Liver (tissue), 3 donors: ENCODE measurements at regions not wholly inside any gene's neighbourhood (a gene's known extent, or its start where the extent isn't known, plus 50 kb on each side); places are given as distances from the start of the nearest gene placed in this dataset.

Experiments used
- CTCF ChIP-seq: fragments of 150-350 bp; IDR thresholded peaks from 2 replicates; pipeline ENCODE4 v1.5.1; 2017; ENCODE audit warnings: improper control_type of control experiment, low read depth, low read length; ENCODE audit not compliant: missing input control
- EGR1 ChIP-seq, 2 donors: IDR thresholded peaks; 2 replicates each; pipeline ENCODE4 v1.6.1; 2016 to 2018; ENCODE audit warnings: antibody characterized with exemption in 2 of 2, low read depth in 2 of 2
- JUND ChIP-seq, 2 donors: IDR thresholded peaks; 2 replicates each; pipeline ENCODE4 v1.6.1; 2016; ENCODE audit warnings: antibody characterized with exemption in 2 of 2
- RAD21 ChIP-seq, 2 donors: IDR thresholded peaks; 2 replicates each; pipeline ENCODE4 v1.6.1; 2016; ENCODE audit warnings: antibody characterized with exemption in 2 of 2, mild to moderate bottlenecking in 2 of 2
- SP1 ChIP-seq: IDR thresholded peaks from 2 replicates; pipeline ENCODE4 v1.6.1; 2018; ENCODE audit warnings: antibody characterized with exemption, mild to moderate bottlenecking
- TAF1 ChIP-seq: conservative IDR thresholded peaks from 2 replicates; pipeline ENCODE4 v1.6.1; 2016; ENCODE audit warnings: antibody characterized with exemption, mild to moderate bottlenecking
- TF ChIP-seq, protein P1 (sequence below): IDR thresholded peaks from 2 replicates; pipeline ENCODE4 v1.6.1; 2016; ENCODE audit warnings: antibody characterized with exemption
- TF ChIP-seq, protein P2 (sequence below): IDR thresholded peaks from 2 replicates; pipeline ENCODE4 v1.6.1; 2016; ENCODE audit warnings: antibody characterized with exemption, mild to moderate bottlenecking
- donor health status: healthy.
- donor health status: healthy.

DNA sequence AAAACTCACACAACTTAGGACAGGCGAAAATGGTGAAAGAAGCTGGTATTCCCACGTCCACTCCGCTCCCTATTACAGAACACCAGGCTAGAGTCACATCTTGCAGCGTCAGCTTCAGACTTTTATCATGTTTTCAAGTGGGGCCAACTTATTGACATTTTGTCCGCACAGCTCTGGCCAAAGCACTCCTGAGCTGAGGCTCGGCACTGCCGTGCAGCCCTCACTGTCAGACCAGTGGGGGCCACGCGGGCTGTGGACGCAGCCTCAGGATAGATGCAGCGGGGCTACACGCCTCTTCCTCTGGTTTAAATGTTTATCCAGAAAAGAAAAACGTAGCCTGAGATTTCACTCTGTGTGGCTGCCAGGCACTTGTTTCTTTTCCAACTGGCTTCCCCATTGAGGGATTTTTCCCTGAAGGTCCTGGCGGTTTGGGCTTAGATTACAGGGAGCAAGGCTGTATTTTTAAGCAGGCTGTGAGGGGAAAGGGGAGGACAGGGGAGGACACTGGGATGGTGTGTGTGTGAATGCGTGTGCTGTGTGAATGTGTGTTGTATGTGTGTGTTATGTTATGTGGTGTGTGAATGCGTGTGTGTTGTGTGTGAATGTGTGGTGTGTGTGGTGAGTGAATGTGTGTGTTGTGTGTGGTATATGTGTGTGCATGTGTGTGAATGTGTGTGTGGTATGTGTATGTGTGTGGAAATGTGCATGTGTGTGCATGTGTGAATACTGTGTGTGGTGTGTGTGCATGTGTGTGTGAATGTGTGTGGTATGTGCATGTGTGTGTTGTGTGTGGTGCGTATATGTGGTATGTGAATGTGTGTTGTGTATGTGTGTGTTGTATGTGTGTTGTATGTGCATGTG, 267.6 kb downstream of the DCDC2C start:
- TF ChIP-seq CTCF (no peak), RAD21 (IDR thresholded peaks at IDR 0.05) (no peak), EGR1 (IDR thresholded peaks at IDR 0.05; ENCODE audit: low read depth in 2 of 2) (no peak), JUND (IDR thresholded peaks at IDR 0.05) (no peak), TAF1 (no peak), SP1 (no peak)
- TF ChIP-seq, protein P1, sequence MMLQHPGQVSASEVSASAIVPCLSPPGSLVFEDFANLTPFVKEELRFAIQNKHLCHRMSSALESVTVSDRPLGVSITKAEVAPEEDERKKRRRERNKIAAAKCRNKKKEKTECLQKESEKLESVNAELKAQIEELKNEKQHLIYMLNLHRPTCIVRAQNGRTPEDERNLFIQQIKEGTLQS = no peak
- TF ChIP-seq, protein P2, sequence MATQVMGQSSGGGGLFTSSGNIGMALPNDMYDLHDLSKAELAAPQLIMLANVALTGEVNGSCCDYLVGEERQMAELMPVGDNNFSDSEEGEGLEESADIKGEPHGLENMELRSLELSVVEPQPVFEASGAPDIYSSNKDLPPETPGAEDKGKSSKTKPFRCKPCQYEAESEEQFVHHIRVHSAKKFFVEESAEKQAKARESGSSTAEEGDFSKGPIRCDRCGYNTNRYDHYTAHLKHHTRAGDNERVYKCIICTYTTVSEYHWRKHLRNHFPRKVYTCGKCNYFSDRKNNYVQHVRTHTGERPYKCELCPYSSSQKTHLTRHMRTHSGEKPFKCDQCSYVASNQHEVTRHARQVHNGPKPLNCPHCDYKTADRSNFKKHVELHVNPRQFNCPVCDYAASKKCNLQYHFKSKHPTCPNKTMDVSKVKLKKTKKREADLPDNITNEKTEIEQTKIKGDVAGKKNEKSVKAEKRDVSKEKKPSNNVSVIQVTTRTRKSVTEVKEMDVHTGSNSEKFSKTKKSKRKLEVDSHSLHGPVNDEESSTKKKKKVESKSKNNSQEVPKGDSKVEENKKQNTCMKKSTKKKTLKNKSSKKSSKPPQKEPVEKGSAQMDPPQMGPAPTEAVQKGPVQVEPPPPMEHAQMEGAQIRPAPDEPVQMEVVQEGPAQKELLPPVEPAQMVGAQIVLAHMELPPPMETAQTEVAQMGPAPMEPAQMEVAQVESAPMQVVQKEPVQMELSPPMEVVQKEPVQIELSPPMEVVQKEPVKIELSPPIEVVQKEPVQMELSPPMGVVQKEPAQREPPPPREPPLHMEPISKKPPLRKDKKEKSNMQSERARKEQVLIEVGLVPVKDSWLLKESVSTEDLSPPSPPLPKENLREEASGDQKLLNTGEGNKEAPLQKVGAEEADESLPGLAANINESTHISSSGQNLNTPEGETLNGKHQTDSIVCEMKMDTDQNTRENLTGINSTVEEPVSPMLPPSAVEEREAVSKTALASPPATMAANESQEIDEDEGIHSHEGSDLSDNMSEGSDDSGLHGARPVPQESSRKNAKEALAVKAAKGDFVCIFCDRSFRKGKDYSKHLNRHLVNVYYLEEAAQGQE = no peak
